Loucy (cell line): ENCODE measurements at regions not wholly inside any gene's neighbourhood (a gene's known extent, or its start where the extent isn't known, plus 50 kb on each side); places are given as distances from the start of the nearest gene placed in this dataset.

Experiments used
- H2AFZ ChIP-seq: fragments of 200-600 bp; sonication (generic); 2 replicates; pipeline ENCODE4 v1.6.0; 2016; ENCODE audit warnings: antibody characterized with exemption, mild to moderate bottlenecking, low read length, moderate library complexity
- H3F3A ChIP-seq: fragments of 200-600 bp; 2 replicates; pipeline ENCODE4 v1.6.0; 2016; ENCODE audit warnings: antibody characterized with exemption, low read depth, mild to moderate bottlenecking
- H3K27me3 ChIP-seq: fragments of 200-600 bp; sonication (generic); 2 replicates; pipeline ENCODE4 v1.6.1; 2014; ENCODE audit warnings: low read length, mild to moderate bottlenecking; ENCODE audit not compliant: insufficient read depth, poor library complexity, severe bottlenecking
- H3K36me3 ChIP-seq: fragments of 200-600 bp; sonication (generic); 2 replicates; pipeline ENCODE4 v1.6.1; 2016; ENCODE audit warnings: low read length; ENCODE audit not compliant: insufficient read depth
- H3K4me1 ChIP-seq: fragments of 200-600 bp; sonication (generic); 2 replicates; pipeline ENCODE4 v1.5.1; 2014; ENCODE audit warnings: low read length, mild to moderate bottlenecking; ENCODE audit not compliant: insufficient read depth, poor library complexity, severe bottlenecking
- H3K4me2 ChIP-seq: fragments of 200-600 bp; sonication (generic); 2 replicates; pipeline ENCODE4 v1.6.0; 2014; ENCODE audit warnings: antibody characterized with exemption, low read length, low read depth, mild to moderate bottlenecking; ENCODE audit not compliant: poor library complexity, severe bottlenecking
- H3K4me3 ChIP-seq: fragments of 200-600 bp; sonication (generic); 2 replicates; pipeline ENCODE4 v1.5.1; 2014; ENCODE audit warnings: low read length, mild to moderate bottlenecking, mixed read lengths; ENCODE audit not compliant: poor library complexity, severe bottlenecking
- H3K79me2 ChIP-seq: fragments of 200-600 bp; sonication (generic); 2 replicates; pipeline ENCODE4 v1.6.1; 2014; ENCODE audit warnings: low read length; ENCODE audit not compliant: insufficient read depth
- H3K9ac ChIP-seq: fragments of 200-600 bp; sonication (generic); 2 replicates; pipeline ENCODE4 v1.6.0; 2014; ENCODE audit warnings: mild to moderate bottlenecking, low read depth, low read length, moderate library complexity; ENCODE audit not compliant: poor library complexity, severe bottlenecking
- H3K9me2 ChIP-seq: fragments of 200-600 bp; sonication (generic); replicated peaks from 2 replicates; pipeline ENCODE4 v1.6.1; 2016; ENCODE audit warnings: low read depth, low read length, mixed read lengths
- H3K9me3 ChIP-seq: fragments of 200-600 bp; sonication (generic); 2 replicates; pipeline ENCODE4 v1.6.1; 2014; ENCODE audit warnings: mild to moderate bottlenecking, antibody characterized with exemption, low read length, low read depth; ENCODE audit not compliant: insufficient read depth
- H4K20me1 ChIP-seq: fragments of 200-600 bp; sonication (generic); 2 replicates; pipeline ENCODE4 v1.6.0; 2014; ENCODE audit warnings: antibody characterized with exemption, low read length, mild to moderate bottlenecking; ENCODE audit not compliant: insufficient read depth, poor library complexity, severe bottlenecking
- CTCF ChIP-seq: fragments of 200-600 bp; sonication (generic); conservative IDR thresholded peaks from 2 replicates; pipeline ENCODE4 v1.5.1; 2014; ENCODE audit warnings: mild to moderate bottlenecking, antibody characterized with exemption, low read length
- EZH2phosphoT487 ChIP-seq: fragments of 200-600 bp; IDR thresholded peaks from 2 replicates; pipeline ENCODE4 v1.6.1; 2018; ENCODE audit warnings: antibody characterized with exemption, mild to moderate bottlenecking, moderate library complexity, borderline replicate concordance

- H3K36me3 ChIP-seq, result no peaks in the 10 kb centered on the region
- H3K4me3 ChIP-seq, result no peak overlapping the region
- H3K4me2 ChIP-seq, result no peak overlapping the region
- no peaks in the 10 kb centered on the region; the same call in 1 of the 2 replicates for H3K9me3 ChIP-seq
- H3K9me2 ChIP-seq, result no peaks in the 10 kb centered on the region; the same call in 1 of the 2 replicates
- H3K9ac ChIP-seq, result no peak overlapping the region
- no peaks in the 10 kb centered on the region for H3K4me1 ChIP-seq
- H3F3A ChIP-seq, result no peaks in the 10 kb centered on the region
- TF ChIP-seq CTCF, result no peak
- no peak for TF ChIP-seq EZH2phosphoT487
- H3K27me3 ChIP-seq, result no peaks in the 10 kb centered on the region
- no peaks in the 10 kb centered on the region for H3K79me2 ChIP-seq
- H4K20me1 ChIP-seq, result no peaks in the 10 kb centered on the region
- no peak overlapping the region for H2AFZ ChIP-seq
Observed at GRCh38 chr4:38396845-38397547, 267.0 kb upstream of the KLF3 start.

- Histone ChIP-seq H3K4me3 (no peak overlapping the region), H3K9me2 (no peaks in the 10 kb centered on the region; the same call in 1 of the 2 replicates), H3K4me2 (no peak overlapping the region), H3K27me3 (no peaks in the 10 kb centered on the region), H3K36me3 (no peaks in the 10 kb centered on the region), H3K4me1 (no peaks in the 10 kb centered on the region), H4K20me1 (no peaks in the 10 kb centered on the region), H3F3A (no peaks in the 10 kb centered on the region), H3K79me2 (no peaks in the 10 kb centered on the region), H3K9me3 (no peaks in the 10 kb centered on the region), H2AFZ (no peak overlapping the region), H3K9ac (no peak overlapping the region)
- TF ChIP-seq CTCF (no peak), EZH2phosphoT487 (no peak)
Observed at GRCh38 chr4:38400946-38401345, 263.1 kb upstream of the KLF3 start.

GRCh38 chr4:38406243-38406642 lies 257.8 kb upstream of the KLF3 start:
- Histone ChIP-seq H2AFZ (no peak overlapping the region), H3K36me3 (no peaks in the 10 kb centered on the region), H3K27me3 (no peaks in the 10 kb centered on the region), H3K79me2 (no peaks in the 10 kb centered on the region), H3K4me3 (no peak overlapping the region), H3K4me2 (no peak overlapping the region), H3K9ac (no peak overlapping the region), H3F3A (no peaks in the 10 kb centered on the region), H4K20me1 (no peaks in the 10 kb centered on the region), H3K4me1 (no peaks in the 10 kb centered on the region), H3K9me3 (no peaks in the 10 kb centered on the region), H3K9me2 (no peaks in the 10 kb centered on the region)
- no peak for TF ChIP-seq CTCF
- no peak for TF ChIP-seq EZH2phosphoT487
